HEK293 (cell line): ENCODE measurements at regions not wholly inside any gene's neighbourhood (a gene's known extent, or its start where the extent isn't known, plus 50 kb on each side); places are given as distances from the start of the nearest gene placed in this dataset.
"Not testable (repeated sequence)": the region's sequence is repeated elsewhere in the genome, so short reads cannot be mapped to it uniquely, and the experiment has no call there.

Experiments used
- CTCF ChIA-PET: fragments of 350-600 bp; formaldehyde crosslinking; extraction: SDS; loops from one replicate; lab custom pipeline; 2021; ENCODE audit warnings: antibody characterized with exemption; lab: Yijun Ruan, JAX
- POLR2A ChIA-PET: fragments of 300-600 bp; formaldehyde crosslinking; extraction: SDS; loops from one replicate; lab custom pipeline; 2020; ENCODE audit warnings: antibody characterized with exemption, inconsistent platforms; lab: Yijun Ruan, JAX
- H3K27ac ChIP-seq: fragments of 200-500 bp; sonication (Bioruptor generic); 2 replicates; pipeline ENCODE4 v1.5.1; 2014; ENCODE audit warnings: low read depth, low read length, control low read depth, inconsistent platforms; ENCODE audit errors: extremely low read depth
- H3K36me3 ChIP-seq, 2 experiments: fragments of 200-500 bp in 1 of 2; sonication (Bioruptor generic) in 1 of 2; 1 replicate in 1 of 2; 2 replicates in 1 of 2; pipeline ENCODE4 v1.5.1; 2014 to 2017; ENCODE audit warnings: inconsistent platforms in 2 of 2, low read length in 2 of 2; ENCODE audit not compliant: control insufficient read depth in 2 of 2, insufficient read depth in 1 of 2
- H3K4me1 ChIP-seq: fragments of 200-500 bp; sonication (Bioruptor generic); 2 replicates; pipeline ENCODE4 v1.5.1; 2014; ENCODE audit warnings: mild to moderate bottlenecking, low read length, inconsistent platforms; ENCODE audit not compliant: control insufficient read depth, insufficient read depth
- H3K4me3 ChIP-seq: 2 replicates; pipeline ENCODE4 v1.5.1; 2011; ENCODE audit warnings: low read depth, mild to moderate bottlenecking, control low read depth, low read length, moderate library complexity
- H3K9me3 ChIP-seq: fragments of 200-500 bp; sonication (Bioruptor generic); 2 replicates; pipeline ENCODE4 v1.5.1; 2014; ENCODE audit warnings: low read depth, low read length, inconsistent platforms; ENCODE audit not compliant: control insufficient read depth, insufficient read depth
- BCL11B ChIP-seq: fragments of 450-650 bp; formaldehyde crosslinking; IDR thresholded peaks from 2 replicates; pipeline ENCODE4 v1.5.1; 2016; ENCODE audit warnings: low read depth, missing biosample characterization, missing genetic modification characterization
- FEZF1 ChIP-seq: fragments of 450-650 bp; formaldehyde crosslinking; IDR thresholded peaks from 2 replicates; pipeline ENCODE4 v1.5.1; 2016; ENCODE audit warnings: missing biosample characterization, missing genetic modification characterization
- KLF7 ChIP-seq: fragments of 450-650 bp; formaldehyde crosslinking; IDR thresholded peaks from 2 replicates; pipeline ENCODE4 v1.5.1; 2016; ENCODE audit warnings: missing biosample characterization, missing genetic modification characterization, borderline replicate concordance
- RBAK ChIP-seq: fragments of 450-650 bp; formaldehyde crosslinking; IDR thresholded peaks from 2 replicates; pipeline ENCODE4 v1.5.1; 2016; ENCODE audit warnings: missing biosample characterization, missing genetic modification characterization
- SCRT1 ChIP-seq: fragments of 450-650 bp; formaldehyde crosslinking; IDR thresholded peaks from 2 replicates; pipeline ENCODE4 v1.5.1; 2016; ENCODE audit warnings: missing biosample characterization, missing genetic modification characterization, borderline replicate concordance
- SETDB1 ChIP-seq: IDR thresholded peaks from one replicate; pipeline ENCODE4 v1.6.1; 2017; ENCODE audit warnings: mild to moderate bottlenecking, low read length, moderate library complexity, mixed read lengths; ENCODE audit not compliant: insufficient read length
- ZBTB1 ChIP-seq: fragments of 450-650 bp; formaldehyde crosslinking; IDR thresholded peaks from 2 replicates; pipeline ENCODE4 v1.5.1; 2016; ENCODE audit warnings: missing biosample characterization, missing genetic modification characterization
- ZFHX2 ChIP-seq: fragments of 450-650 bp; formaldehyde crosslinking; conservative IDR thresholded peaks from 2 replicates; pipeline ENCODE4 v1.5.1; 2016; ENCODE audit warnings: missing biosample characterization, missing genetic modification characterization
- ZNF146 ChIP-seq: fragments of 450-650 bp; formaldehyde crosslinking; IDR thresholded peaks from 2 replicates; pipeline ENCODE4 v1.5.1; 2016; ENCODE audit warnings: missing biosample characterization, missing genetic modification characterization
- ZNF157 ChIP-seq: fragments of 450-650 bp; formaldehyde crosslinking; IDR thresholded peaks from 2 replicates; pipeline ENCODE4 v1.5.1; 2016; ENCODE audit warnings: missing biosample characterization, missing genetic modification characterization
- ZNF335 ChIP-seq: fragments of 450-650 bp; formaldehyde crosslinking; conservative IDR thresholded peaks from 2 replicates; pipeline ENCODE4 v1.5.1; 2016; ENCODE audit warnings: missing biosample characterization, missing genetic modification characterization
- ZNF350 ChIP-seq: fragments of 450-650 bp; formaldehyde crosslinking; IDR thresholded peaks from 2 replicates; pipeline ENCODE4 v1.5.0; 2017; ENCODE audit warnings: missing biosample characterization, mild to moderate bottlenecking, missing genetic modification characterization
- ZNF529 ChIP-seq: fragments of 450-650 bp; formaldehyde crosslinking; IDR thresholded peaks from 2 replicates; pipeline ENCODE4 v1.5.1; 2017; ENCODE audit warnings: missing genetic modification characterization, missing biosample characterization; ENCODE audit not compliant: insufficient replicate concordance
- ZNF548 ChIP-seq: fragments of 450-650 bp; formaldehyde crosslinking; IDR thresholded peaks from 2 replicates; pipeline ENCODE4 v1.5.1; 2016; ENCODE audit warnings: missing biosample characterization, missing genetic modification characterization
- ZNF560 ChIP-seq: fragments of 450-650 bp; formaldehyde crosslinking; IDR thresholded peaks from 2 replicates; pipeline ENCODE4 v1.5.1; 2017; ENCODE audit warnings: missing biosample characterization, missing genetic modification characterization, borderline replicate concordance
- ZNF664 ChIP-seq: fragments of 450-650 bp; formaldehyde crosslinking; IDR thresholded peaks from 2 replicates; pipeline ENCODE4 v1.5.1; 2016; ENCODE audit warnings: missing biosample characterization, missing genetic modification characterization
- ZNF785 ChIP-seq: fragments of 450-650 bp; formaldehyde crosslinking; IDR thresholded peaks from 2 replicates; pipeline ENCODE4 v1.5.1; 2016; ENCODE audit warnings: missing biosample characterization, missing genetic modification characterization
- ZNF843 ChIP-seq: fragments of 450-650 bp; formaldehyde crosslinking; IDR thresholded peaks from 2 replicates; pipeline ENCODE4 v1.5.1; 2016; ENCODE audit warnings: missing biosample characterization, missing genetic modification characterization
- ZXDB ChIP-seq: fragments of 450-650 bp; formaldehyde crosslinking; IDR thresholded peaks from 2 replicates; pipeline ENCODE4 v1.5.1; 2016; ENCODE audit warnings: missing biosample characterization, missing genetic modification characterization
- TF ChIP-seq, protein P1 (sequence below): fragments of 450-650 bp; formaldehyde crosslinking; IDR thresholded peaks from 2 replicates; pipeline ENCODE4 v1.5.1; 2017; ENCODE audit warnings: missing biosample characterization, mild to moderate bottlenecking, missing genetic modification characterization, moderate library complexity

DNA sequence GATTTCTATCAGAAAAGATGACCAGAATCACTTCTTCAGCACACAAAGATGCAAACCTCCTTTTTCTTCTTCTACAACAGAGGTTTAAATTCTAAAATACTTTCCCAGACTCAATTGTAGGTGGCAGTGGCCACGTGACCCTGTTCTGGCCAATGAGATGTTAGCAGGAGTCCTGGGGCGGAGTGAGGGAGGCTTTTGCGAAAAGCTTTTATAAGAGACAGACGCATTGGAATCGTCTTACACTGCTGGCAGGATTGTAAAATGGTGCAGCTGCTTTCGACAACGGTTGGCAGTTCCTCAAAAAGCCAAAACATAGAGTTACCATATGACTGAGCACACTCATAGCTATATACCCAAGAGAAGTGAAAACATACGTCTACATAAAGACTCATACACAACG is 87.0 kb upstream of the MAGI3 start (continued):
- no peak for TF ChIP-seq ZNF529 (tag by site-specific recombination)
- TF ChIP-seq, protein P1, sequence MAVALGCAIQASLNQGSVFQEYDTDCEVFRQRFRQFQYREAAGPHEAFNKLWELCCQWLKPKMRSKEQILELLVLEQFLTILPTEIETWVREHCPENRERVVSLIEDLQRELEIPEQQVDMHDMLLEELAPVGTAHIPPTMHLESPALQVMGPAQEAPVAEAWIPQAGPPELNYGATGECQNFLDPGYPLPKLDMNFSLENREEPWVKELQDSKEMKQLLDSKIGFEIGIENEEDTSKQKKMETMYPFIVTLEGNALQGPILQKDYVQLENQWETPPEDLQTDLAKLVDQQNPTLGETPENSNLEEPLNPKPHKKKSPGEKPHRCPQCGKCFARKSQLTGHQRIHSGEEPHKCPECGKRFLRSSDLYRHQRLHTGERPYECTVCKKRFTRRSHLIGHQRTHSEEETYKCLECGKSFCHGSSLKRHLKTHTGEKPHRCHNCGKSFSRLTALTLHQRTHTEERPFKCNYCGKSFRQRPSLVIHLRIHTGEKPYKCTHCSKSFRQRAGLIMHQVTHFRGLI: no peak
- no peak for TF ChIP-seq ZFHX2
- TF ChIP-seq, all 188 proteins: peak for 0

DNA sequence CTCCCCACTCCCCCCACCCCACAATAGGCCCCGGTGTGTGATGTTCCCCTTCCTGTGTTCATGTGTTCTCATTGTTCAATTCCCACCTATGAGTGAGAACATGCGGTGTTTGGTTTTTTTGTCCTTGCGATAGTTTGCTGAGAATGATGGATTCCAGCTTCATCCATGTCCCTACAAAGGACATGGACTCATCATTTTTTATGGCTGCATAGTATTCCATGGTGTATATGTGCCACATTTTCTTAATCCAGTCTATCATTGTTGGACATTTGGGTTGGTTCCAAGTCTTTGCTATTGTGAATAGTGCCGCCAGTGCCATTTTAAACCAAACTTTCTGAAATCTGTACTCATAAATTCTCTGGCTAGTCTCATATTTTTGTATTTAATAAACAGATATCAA is 85.3 kb upstream of the MAGI3 start:
- H3K9me3 ChIP-seq, CTCF ChIA-PET: not testable (repeated sequence)
- peak; percentile 93 for TF ChIP-seq ZNF146
- TF ChIP-seq, all 188 proteins: peak for 1; not testable (repeated sequence) for 187
- H3K36me3 ChIP-seq, POLR2A ChIA-PET, H3K4me3 ChIP-seq, H3K4me1 ChIP-seq, H3K27ac ChIP-seq: not testable (repeated sequence)

DNA sequence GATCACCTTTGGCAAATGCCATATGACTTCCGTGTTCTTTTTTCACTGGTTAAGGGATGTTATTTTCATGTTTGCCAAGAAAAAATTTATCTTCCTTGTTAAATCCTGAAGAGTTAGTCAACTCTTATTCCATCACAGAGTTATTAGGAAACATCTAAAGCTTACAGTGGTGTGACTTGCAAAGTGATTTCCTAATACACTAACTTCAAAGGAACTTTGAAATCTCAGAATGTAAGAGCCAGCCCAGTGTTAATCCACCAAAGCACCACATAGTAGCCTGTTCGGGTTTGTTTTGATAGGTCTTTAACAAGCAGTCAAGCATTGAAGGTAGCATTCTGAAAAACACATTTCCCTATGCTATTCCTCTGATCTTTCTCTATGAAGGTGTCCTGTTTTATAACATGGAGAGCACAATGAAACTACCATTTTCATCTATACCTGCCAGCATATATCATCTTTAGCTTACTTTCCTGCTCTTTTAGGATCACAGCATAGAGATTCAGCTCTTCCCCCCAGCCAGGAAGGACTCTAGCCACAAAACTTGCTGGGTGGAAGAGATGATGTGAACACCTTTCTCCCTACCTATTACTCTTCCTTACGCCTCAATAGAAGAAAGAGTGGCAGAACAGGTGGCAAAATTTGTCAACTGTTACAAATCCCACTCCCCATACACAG is 82.4 kb upstream of the MAGI3 start:
- Histone ChIP-seq H3K27ac (no peak overlapping the region), H3K36me3 (no peaks in the 10 kb centered on the region), H3K9me3 (no peaks in the 10 kb centered on the region), H3K4me1 (no peaks in the 10 kb centered on the region), H3K4me3 (no peak overlapping the region)
- ChIA-PET CTCF (interaction anchor here (0.6 kb wide), 1 partner anchor 374 kb away, joined by 4 read pairs; no protein-coding TSS in a partner anchor), POLR2A (no interaction called here)
- TF ChIP-seq RBAK: no peak
- 0 out of 2 replicates have a peak, but pooled peaks have one; percentile 7 for TF ChIP-seq ZNF335 (tag by site-specific recombination)
- no peak for TF ChIP-seq ZNF664 (tag by site-specific recombination)
- no peak for TF ChIP-seq ZNF560 (tag by site-specific recombination)
- no peak for TF ChIP-seq ZNF548 (tag by site-specific recombination)
- no peak for TF ChIP-seq SCRT1
- no peak for TF ChIP-seq KLF7 (tag by site-specific recombination)

DNA sequence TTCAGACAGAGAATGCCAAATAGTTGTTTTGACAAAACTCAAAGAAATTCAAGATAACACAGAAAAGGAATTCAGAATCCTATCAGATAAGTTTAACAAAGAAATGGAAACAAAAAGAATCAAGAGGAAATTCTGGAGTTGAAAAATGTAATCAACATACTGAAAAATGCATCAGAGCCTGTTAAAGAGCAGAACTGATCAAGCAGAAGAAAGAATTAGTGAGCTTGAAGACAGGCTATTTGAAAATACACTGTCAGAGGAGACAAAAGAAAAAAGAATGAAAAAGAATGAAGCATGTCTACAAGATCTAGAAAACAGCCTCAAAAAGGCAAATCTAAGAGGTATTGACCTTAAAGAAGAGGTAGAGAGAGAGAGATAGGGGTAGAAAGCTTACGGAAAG is 77.7 kb upstream of the MAGI3 start:
- H3K4me3 ChIP-seq, CTCF ChIA-PET, H3K9me3 ChIP-seq, H3K36me3 ChIP-seq, POLR2A ChIA-PET, H3K27ac ChIP-seq, H3K4me1 ChIP-seq: not testable (repeated sequence)
- TF ChIP-seq SETDB1: peak; percentile 47

DNA sequence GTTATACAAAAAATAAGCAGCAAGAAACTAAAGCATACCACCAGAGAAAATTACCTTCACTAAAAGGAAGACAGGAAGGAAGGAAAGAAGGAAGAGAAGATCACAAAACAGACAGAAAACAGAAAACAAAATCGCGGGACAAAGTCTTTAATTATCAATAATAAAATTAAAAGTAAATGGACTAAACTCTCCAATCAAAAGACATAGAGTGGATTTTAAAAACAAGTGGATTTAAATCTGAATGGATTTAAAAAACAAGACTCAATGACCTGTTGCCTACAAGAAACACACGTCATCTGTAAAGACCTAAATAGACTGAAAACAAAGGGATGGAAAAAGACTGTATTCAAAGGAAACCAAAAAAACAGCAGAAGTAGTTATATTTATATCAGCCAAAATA is 75.7 kb upstream of the MAGI3 start:
- Histone ChIP-seq H3K9me3 (no peaks in the 10 kb centered on the region), H3K4me1 (no peaks in the 10 kb centered on the region), H3K36me3 (no peaks in the 10 kb centered on the region), H3K27ac (no peak overlapping the region), H3K4me3 (no peak overlapping the region)
- CTCF ChIA-PET: interaction anchor here (0.7 kb wide), 1 partner anchor 41 kb away, joined by 6 read pairs; no protein-coding TSS in a partner anchor
- POLR2A ChIA-PET: no interaction called here
- TF ChIP-seq BCL11B (tag by site-specific recombination): no peak
- TF ChIP-seq FEZF1: no peak
- no peak for TF ChIP-seq ZXDB (tag by site-specific recombination)
- TF ChIP-seq ZNF350 (tag by site-specific recombination): no peak
- TF ChIP-seq ZNF785 (tag by site-specific recombination): no peak
- TF ChIP-seq ZNF157: no peak
- TF ChIP-seq SETDB1: no peak
- no peak for TF ChIP-seq ZNF843 (tag by site-specific recombination)
- TF ChIP-seq ZBTB1 (tag by site-specific recombination): no peak
- no peak for TF ChIP-seq ZNF548 (tag by site-specific recombination)
